SIG-M5 treated with dmso at 0.1 percent for 504 hours (cell line): ENCODE measurements at regions not wholly inside any gene's neighbourhood (a gene's known extent, or its start where the extent isn't known, plus 50 kb on each side); places are given as distances from the start of the nearest gene placed in this dataset.
A peak's percentile ranks its signal among the peaks of the same experiment; 100 is the strongest.

ENCODE experiments used
- DNase-seq: peaks from one replicate; lab custom pipeline; 2025; ENCODE audit not compliant: unreplicated experiment; lab: John Stamatoyannopoulos, UW

- peak; percentile 28 for DNase-seq
These were observed 1322.1 kb downstream of the TMEM121 start for GRCh38 chr14:106848330-106849121.

GRCh38 chr14:106850913-106851825 is 1324.8 kb downstream of the TMEM121 start:
- no peak for DNase-seq

GRCh38 chr14:106872611-106873446 is 1346.4 kb downstream of the TMEM121 start:
- peak; percentile 83 for DNase-seq

- no peak for DNase-seq
These were observed 1348.0 kb downstream of the TMEM121 start for GRCh38 chr14:106874350-106874749.

- no peak for DNase-seq
These were observed 1349.1 kb downstream of the TMEM121 start for GRCh38 chr14:106875503-106875902.

GRCh38 chr14:106876711-106877110 is 1350.3 kb downstream of the TMEM121 start:
- DNase-seq: no peak

- DNase-seq: no peak
These were observed 1351.1 kb downstream of the TMEM121 start for GRCh38 chr14:106877517-106877916.

GRCh38 chr14:106879241-106879640 is 1352.9 kb downstream of the TMEM121 start:
- peak; percentile 72 for DNase-seq

- DNase-seq: no peak
These were observed 1356.9 kb downstream of the TMEM121 start for GRCh38 chr14:106883218-106883692.
